ENCODE measurements at regions not wholly inside any gene's neighbourhood (a gene's known extent, or its start where the extent isn't known, plus 50 kb on each side); places are given as distances from the start of the nearest gene placed in this dataset.

DNA sequence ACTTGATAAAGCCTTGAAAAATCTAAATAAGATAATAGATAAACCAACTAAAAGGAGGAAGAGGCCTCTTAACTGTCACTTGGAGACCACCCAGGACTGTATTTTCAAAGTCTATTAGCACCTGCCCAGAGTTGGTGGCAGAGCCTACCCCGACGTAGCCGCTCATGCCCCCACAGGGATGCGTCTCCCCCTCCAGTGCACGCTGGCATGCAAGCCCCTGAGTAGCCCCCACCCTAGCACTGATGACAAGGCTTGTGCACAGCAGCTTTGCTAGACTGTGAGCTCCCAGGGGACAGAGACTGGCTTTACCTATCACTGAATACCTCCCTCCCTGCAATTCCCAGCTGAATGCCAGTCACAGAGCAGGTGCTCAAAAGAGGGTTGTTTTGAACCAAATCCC is 54.1 kb upstream of the HES1 start:
- no peak for DNase-seq (ENCODE audit: low read depth in 3 of 3)

DNA sequence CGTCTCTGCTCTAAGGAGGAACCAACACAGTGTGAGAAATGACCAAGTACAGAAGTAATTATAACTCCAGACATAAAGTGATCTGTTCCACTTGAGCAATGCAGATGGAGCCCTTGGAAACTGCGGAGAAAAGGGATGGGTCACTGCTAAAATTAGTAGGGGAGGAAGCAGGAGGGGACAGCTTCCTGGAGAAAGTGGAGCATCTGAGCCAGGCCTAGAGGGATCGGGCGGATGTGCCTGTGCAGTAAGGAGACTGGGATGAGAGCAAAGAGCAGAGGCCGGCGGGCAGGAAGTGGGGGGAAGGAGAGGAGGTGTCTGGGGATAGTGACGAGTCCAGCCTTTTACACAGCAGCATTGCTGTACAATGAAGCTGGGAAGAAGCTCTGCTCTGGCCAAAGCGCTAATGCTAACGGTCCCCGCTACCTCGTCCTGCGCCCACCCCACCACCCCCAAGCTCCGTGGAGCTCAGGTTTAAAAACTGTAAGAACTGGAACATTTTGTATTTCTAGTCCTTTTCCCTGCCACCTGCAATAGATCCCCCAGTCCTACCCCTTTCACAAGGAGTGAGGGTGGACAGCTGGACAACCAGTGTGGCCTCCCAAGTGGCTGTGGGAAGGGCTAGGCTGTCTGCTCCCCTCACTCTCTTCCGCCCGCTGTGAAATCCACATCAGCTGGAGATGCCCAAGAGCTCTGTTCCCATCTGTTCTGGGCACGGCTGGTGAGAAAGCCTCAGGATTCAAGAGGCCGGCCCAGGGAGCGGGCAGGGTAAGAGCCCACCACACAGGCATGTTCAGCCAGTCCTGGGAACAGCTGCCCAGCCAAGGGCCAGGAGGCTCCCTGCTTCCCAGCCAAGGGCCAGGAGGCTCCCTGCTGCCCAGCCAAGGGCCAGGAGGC is 53.0 kb upstream of the HES1 start:
- no peak for DNase-seq (ENCODE audit: low read depth in 3 of 3)

DNA sequence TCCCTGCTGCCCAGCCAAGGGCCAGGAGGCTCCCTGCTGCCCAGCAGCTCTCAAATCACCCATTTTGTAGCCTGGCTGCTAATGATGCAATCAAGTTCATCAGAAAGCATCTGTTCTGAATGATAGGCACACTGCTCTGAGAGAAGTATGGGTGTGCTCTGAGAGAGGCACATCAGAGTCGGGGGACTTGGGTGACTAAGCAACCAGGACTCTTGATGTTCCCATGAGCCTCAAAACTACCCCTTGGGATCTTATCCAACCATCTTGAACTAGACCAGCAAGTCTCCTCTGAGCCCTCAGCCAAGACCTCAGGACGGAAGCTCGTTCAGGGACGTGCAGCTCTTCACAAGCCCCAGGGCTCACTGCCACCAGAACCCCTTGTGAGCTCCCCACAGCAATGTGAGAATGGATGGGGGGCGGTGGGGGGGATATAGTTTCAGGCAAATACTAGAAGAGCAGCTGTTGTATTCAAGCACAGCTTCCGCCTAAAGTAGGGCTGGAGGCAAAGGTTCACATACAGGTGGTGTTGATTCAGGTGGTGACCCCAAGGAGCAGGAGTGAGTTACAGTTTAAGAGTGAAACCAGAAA is 52.2 kb upstream of the HES1 start:
- DNase-seq (ENCODE audit: low read depth in 3 of 3): no peak

DNA sequence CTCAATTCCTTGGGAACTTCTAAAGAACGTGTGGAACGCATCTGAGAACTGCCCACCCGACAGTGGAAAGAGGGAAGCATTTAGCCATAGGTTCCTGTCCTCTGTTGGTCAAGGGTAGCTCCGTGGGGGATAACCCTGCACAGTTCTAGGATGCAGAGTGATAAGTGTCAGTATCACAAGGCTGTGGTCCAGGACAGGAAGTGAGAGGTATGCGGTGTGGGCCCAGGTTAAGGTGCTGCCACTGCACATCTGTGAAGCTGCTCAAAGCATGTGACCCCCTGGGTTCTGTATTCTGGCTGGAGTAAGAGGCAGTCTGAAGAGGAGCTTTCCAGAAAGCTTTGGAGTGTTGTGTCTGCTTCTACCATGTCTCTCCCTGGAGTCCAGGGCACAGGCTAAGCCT is 51.7 kb upstream of the HES1 start:
- no peak for DNase-seq (ENCODE audit: low read depth in 3 of 3)
